Naive thymus-derived CD4-positive, alpha-beta T cell (primary cell): ENCODE measurements at regions not wholly inside any gene's neighbourhood (a gene's known extent, or its start where the extent isn't known, plus 50 kb on each side); places are given as distances from the start of the nearest gene placed in this dataset.

ENCODE experiments used
- ATAC-seq: fragments of 150-1000 bp; cut with Tn5 transposase; 2 replicates; pipeline ENCODE4 v1.10.0; 2021; ENCODE audit warnings: mild to moderate bottlenecking, moderate library complexity
- CTCF ChIA-PET: fragments of 350-600 bp; sonication (Branson Sonifier 250); formaldehyde crosslinking; loops from one replicate; lab custom pipeline; 2021; ENCODE audit warnings: antibody characterized with exemption; lab: Charles Lee
- POLR2A ChIA-PET: fragments of 350-600 bp; sonication (Branson Sonifier 250); formaldehyde crosslinking; loops from one replicate; lab custom pipeline; 2021; ENCODE audit warnings: antibody characterized with exemption, inconsistent platforms; lab: Charles Lee
- DNase-seq, 9 donors: peaks; one replicate each; pipeline versions ENCODE4 v3.0.0 to v3.0.0-alpha.2; 2020 to 2022; ENCODE audit warnings: mixed read lengths in 1 of 9
- H3K27ac ChIP-seq: one replicate; pipeline ENCODE4 v1.7.0; 2013; ENCODE audit warnings: mild to moderate bottlenecking, low read depth, low read length, moderate library complexity
- H3K27me3 ChIP-seq, 2 donors: one replicate each; pipeline ENCODE4 v1.7.0; 2013; ENCODE audit warnings: low read length in 2 of 2, mild to moderate bottlenecking in 2 of 2, moderate library complexity in 2 of 2; ENCODE audit not compliant: control insufficient read depth in 2 of 2, insufficient read depth in 2 of 2
- H3K36me3 ChIP-seq, 3 experiments: 1 replicate in 2 of 3; 2 replicates in 1 of 3; pipeline ENCODE4 v1.7.0; 2013; ENCODE audit warnings: low read length in 3 of 3, mild to moderate bottlenecking in 3 of 3, moderate library complexity in 1 of 3; ENCODE audit not compliant: insufficient read depth in 3 of 3, control insufficient read depth in 2 of 3
- H3K4me1 ChIP-seq, 2 donors: one replicate each; pipeline ENCODE4 v1.7.0; 2013; ENCODE audit warnings: low read length in 2 of 2, mild to moderate bottlenecking in 2 of 2, moderate library complexity in 1 of 2; ENCODE audit not compliant: control insufficient read depth in 2 of 2, insufficient read depth in 2 of 2
- H3K4me3 ChIP-seq: 2 replicates; pipeline ENCODE4 v1.7.0; 2013; ENCODE audit warnings: mild to moderate bottlenecking, low read length
- H3K9me3 ChIP-seq, 3 experiments: 1 replicate in 2 of 3; 2 replicates in 1 of 3; pipeline ENCODE4 v1.7.0; 2013; ENCODE audit warnings: low read length in 3 of 3; ENCODE audit not compliant: control insufficient read depth in 2 of 3
- H3K27ac Mint-ChIP-seq, 9 donors: one replicate each; pipeline ENCODE4 v1.8.0; 2020 to 2022; ENCODE audit warnings: mixed read lengths in 9 of 9, mild to moderate bottlenecking in 8 of 9, moderate library complexity in 5 of 9, inconsistent platforms in 2 of 9
- H3K27me3 Mint-ChIP-seq, 5 donors: one replicate each; pipeline ENCODE4 v1.8.0; 2021 to 2022; ENCODE audit warnings: mixed read lengths in 5 of 5, mild to moderate bottlenecking in 1 of 5
- H3K36me3 Mint-ChIP-seq, 5 donors: one replicate each; pipeline ENCODE4 v1.8.0; 2020 to 2022; ENCODE audit warnings: mixed read lengths in 5 of 5, mild to moderate bottlenecking in 3 of 5, inconsistent platforms in 1 of 5
- H3K4me1 Mint-ChIP-seq, 7 donors: one replicate each; pipeline ENCODE4 v1.8.0; 2020 to 2022; ENCODE audit warnings: mixed read lengths in 7 of 7, mild to moderate bottlenecking in 3 of 7, inconsistent platforms in 1 of 7
- H3K4me3 Mint-ChIP-seq, 10 donors: one replicate each; pipeline ENCODE4 v1.8.0; 2020 to 2022; ENCODE audit warnings: mild to moderate bottlenecking in 10 of 10, mixed read lengths in 10 of 10, moderate library complexity in 6 of 10, inconsistent platforms in 2 of 10
- H3K9me3 Mint-ChIP-seq, 11 donors: one replicate each; pipeline ENCODE4 v1.8.0; 2020 to 2022; ENCODE audit warnings: mixed read lengths in 11 of 11, mild to moderate bottlenecking in 4 of 11, inconsistent platforms in 1 of 11, moderate library complexity in 1 of 11
- intact Hi-C, 2 donors: fragments of 100-400 bp; cut with micrococcal nuclease; formaldehyde crosslinking; loops; one replicate each; pipeline ENCODE4 v1.15.1; 2023

DNA sequence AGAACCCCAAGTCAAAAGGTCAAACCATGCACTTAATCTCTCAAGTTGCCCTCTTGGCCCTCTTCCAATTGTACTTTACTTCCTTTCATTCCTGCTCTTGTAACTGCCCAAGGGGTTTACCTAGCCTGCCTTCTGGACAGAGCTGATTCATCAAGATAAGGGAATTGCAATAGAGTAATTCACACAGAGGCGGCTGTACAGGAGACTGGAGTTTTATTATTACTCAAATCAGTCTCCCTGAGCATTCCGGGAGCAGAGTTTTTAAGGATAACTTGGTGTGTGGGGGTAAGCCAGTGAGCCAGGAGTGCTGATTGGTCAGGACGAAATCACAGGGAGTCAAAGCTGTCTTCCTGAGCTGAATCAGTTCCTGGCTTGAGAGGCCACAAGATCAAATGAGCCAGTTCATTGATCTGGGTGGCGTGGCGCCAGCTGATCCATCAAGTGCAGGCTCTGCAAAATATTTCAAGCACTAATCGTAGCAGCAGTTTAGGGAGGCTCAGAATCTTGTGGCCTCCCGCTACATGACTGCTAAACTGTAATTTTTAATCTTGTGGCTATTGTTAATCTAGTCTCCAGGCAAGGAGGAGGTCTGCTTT lies 590.0 kb downstream of the EPHA3 start:
- H3K4me3 ChIP-seq: no peak overlapping the region
- H3K4me3 Mint-ChIP-seq: no peak overlapping the region
- no peak overlapping the region for H3K27ac ChIP-seq
- ChIA-PET POLR2A (no interaction called here), CTCF (no interaction called here)
- no peak overlapping the region for H3K27ac Mint-ChIP-seq
- no peaks in the 10 kb centered on the region for H3K36me3 ChIP-seq
- H3K9me3 ChIP-seq: peaks cover 0 to 4% (median 0%) of the 10 kb centered on the region in 3 experiments
- DNase-seq (no peak), ATAC-seq (no peak)
- no peaks in the 10 kb centered on the region for H3K27me3 ChIP-seq
- peaks cover 0 to 5% (median 0%) of the 10 kb centered on the region in 5 donors for H3K36me3 Mint-ChIP-seq
- no peaks in the 10 kb centered on the region for H3K4me1 Mint-ChIP-seq
- no peaks in the 10 kb centered on the region for H3K4me1 ChIP-seq
- intact Hi-C loops: no loop called here
- H3K27me3 Mint-ChIP-seq: no peaks in the 10 kb centered on the region
- peaks cover 4 to 24% (median 17%) of the 10 kb centered on the region in 11 donors for H3K9me3 Mint-ChIP-seq

DNA sequence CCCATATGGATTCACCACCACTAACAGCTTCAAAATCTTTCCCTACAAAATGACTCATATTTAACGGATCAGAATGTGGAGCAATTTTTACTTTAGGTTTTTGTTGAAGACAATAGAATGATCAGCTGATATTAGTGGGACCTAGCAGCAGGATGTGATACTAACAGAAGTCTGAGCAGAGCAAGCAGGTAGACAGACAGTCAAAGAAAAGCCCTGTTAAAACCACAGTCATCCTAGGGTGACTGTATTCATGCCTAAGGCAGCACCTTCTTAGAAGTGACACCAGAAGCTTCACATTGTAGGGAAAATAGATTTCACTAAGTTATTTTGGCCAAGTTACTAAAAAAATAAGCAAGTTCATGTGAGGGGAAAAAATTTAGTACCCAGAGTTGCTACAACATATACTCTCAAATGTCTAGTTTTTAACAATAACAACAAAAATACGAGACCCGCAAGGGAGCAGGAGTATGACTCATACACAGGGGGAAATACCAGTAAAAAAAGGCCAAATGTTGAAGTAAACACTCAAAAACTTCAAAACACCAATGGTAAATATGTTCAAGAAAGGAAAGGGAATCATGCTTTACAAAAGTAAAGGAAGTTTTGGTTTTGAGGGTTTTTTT lies 590.9 kb downstream of the EPHA3 start:
- intact Hi-C loops: no loop called here
- no peak overlapping the region for H3K27ac ChIP-seq
- no peaks in the 10 kb centered on the region for H3K27me3 ChIP-seq
- Mint-ChIP-seq H3K4me1 (no peaks in the 10 kb centered on the region), H3K36me3 (peaks cover 0 to 5% (median 0%) of the 10 kb centered on the region in 5 donors), H3K4me3 (no peak overlapping the region), H3K27ac (no peak overlapping the region), H3K27me3 (no peaks in the 10 kb centered on the region), H3K9me3 (peaks cover 5 to 30% (median 19%) of the 10 kb centered on the region in 11 donors)
- CTCF ChIA-PET: no interaction called here
- no peak overlapping the region for H3K4me3 ChIP-seq
- DNase-seq: no peak
- H3K9me3 ChIP-seq: peaks cover 0 to 4% (median 0%) of the 10 kb centered on the region in 3 experiments
- no peaks in the 10 kb centered on the region for H3K36me3 ChIP-seq
- POLR2A ChIA-PET: no interaction called here
- ATAC-seq: no peak
- H3K4me1 ChIP-seq: no peaks in the 10 kb centered on the region

DNA sequence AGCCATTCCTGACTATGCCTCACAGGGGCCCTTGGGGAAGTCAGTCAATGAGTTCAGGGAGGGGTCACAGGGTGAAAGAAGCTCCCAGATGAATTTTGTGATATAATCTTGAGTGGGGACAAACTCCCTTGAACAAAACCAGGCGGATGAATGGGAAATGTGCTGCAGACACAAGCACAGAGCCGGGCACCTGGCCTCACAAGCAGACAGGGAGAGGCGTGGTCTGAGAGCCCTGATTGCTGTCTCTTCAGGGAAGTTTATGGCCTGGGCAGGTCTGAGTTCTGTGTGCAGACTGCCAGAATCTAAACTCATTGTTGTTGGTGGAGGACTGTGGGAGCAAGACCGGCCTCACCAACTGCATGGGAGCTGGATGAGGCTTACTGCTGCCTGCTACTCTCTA lies 591.8 kb downstream of the EPHA3 start:
- CTCF ChIA-PET: no interaction called here
- no peaks in the 10 kb centered on the region for H3K36me3 ChIP-seq
- no peak overlapping the region for H3K27ac ChIP-seq
- Mint-ChIP-seq H3K36me3 (peaks cover 0 to 5% (median 0%) of the 10 kb centered on the region in 5 donors), H3K4me3 (no peak overlapping the region), H3K9me3 (peaks cover 5 to 33% (median 19%) of the 10 kb centered on the region in 11 donors), H3K27ac (no peak overlapping the region), H3K4me1 (no peaks in the 10 kb centered on the region), H3K27me3 (no peaks in the 10 kb centered on the region)
- H3K27me3 ChIP-seq: no peaks in the 10 kb centered on the region
- intact Hi-C loops: no loop called here
- ATAC-seq: no peak
- H3K4me3 ChIP-seq: no peak overlapping the region
- no peak for DNase-seq
- H3K4me1 ChIP-seq: no peaks in the 10 kb centered on the region
- POLR2A ChIA-PET: no interaction called here
- H3K9me3 ChIP-seq: peaks cover 0 to 4% (median 0%) of the 10 kb centered on the region in 3 experiments

DNA sequence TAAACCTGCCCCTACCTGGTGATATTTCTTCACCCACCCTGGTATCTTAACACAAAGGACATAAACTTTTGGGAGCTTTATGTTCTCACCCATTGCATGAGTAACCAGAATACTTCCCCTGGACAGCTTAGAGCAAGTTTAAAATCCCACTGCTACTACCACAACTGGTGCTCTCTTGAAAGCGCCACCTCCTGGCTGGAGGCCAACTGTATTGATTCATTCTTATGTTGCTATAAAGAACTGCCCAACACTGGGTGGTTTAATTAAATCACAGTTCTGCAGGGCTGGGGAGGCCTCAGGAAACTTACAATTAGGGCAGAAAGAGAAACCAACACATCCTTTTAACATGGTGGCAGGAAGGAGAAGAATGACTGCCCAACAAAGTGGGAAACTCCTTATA lies 592.4 kb downstream of the EPHA3 start:
- intact Hi-C loops: no loop called here
- H3K4me3 ChIP-seq: no peak overlapping the region
- CTCF ChIA-PET: no interaction called here
- no peaks in the 10 kb centered on the region for H3K4me1 ChIP-seq
- Mint-ChIP-seq H3K36me3 (peaks cover 0 to 5% (median 0%) of the 10 kb centered on the region in 5 donors), H3K27me3 (no peaks in the 10 kb centered on the region), H3K9me3 (peaks cover 6 to 38% (median 19%) of the 10 kb centered on the region in 11 donors), H3K27ac (no peak overlapping the region), H3K4me3 (no peak overlapping the region), H3K4me1 (no peaks in the 10 kb centered on the region)
- POLR2A ChIA-PET: no interaction called here
- no peak for DNase-seq
- H3K27ac ChIP-seq: no peak overlapping the region
- ATAC-seq: no peak
- no peaks in the 10 kb centered on the region for H3K27me3 ChIP-seq
- H3K36me3 ChIP-seq: no peaks in the 10 kb centered on the region
- peaks cover 0 to 4% (median 0%) of the 10 kb centered on the region in 3 experiments for H3K9me3 ChIP-seq

DNA sequence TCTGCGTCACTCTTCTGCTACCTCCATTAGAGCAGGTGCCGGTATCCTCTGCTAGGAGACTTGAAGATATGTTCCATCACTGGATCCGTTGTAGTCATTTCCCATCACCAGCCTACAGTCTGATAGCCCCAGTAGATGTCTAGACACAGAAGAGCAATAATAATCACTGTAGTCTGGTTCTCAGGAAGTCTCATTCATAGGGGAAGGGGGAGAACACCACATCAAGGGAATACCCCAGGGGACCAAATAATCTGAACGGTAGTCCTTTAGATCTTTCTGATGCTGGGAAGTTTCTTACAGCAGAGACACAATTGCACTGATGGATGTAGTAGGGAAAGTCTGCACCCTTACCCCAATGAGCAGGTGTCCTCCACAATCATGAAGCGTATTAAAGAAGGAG lies 595.0 kb downstream of the EPHA3 start:
- H3K36me3 ChIP-seq: no peaks in the 10 kb centered on the region

DNA sequence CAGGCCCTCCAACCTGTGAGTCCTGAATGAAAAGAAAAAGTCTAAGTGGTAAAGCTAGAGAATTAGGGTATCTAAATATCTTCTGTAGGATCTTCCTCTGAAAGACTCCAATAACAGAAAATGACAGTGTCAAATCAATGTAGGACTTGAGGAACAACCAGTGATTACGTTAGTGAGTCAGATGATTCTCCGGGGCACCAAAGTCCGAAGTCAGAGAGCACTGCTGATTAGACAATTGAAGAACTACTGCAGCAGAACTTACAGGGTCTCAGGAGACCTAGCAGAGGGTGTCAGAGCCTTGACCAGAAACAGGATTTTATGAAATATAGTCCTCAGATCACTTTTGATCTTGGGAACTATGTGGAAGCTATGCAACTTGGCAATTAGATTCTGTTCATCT lies 605.8 kb downstream of the EPHA3 start:
- CTCF ChIA-PET: no interaction called here
- Histone ChIP-seq H3K27me3 (no peaks in the 10 kb centered on the region), H3K4me1 (no peaks in the 10 kb centered on the region), H3K4me3 (no peak overlapping the region), H3K9me3 (no peaks in the 10 kb centered on the region), H3K36me3 (no peaks in the 10 kb centered on the region), H3K27ac (no peak overlapping the region)
- no peak overlapping the region for H3K4me3 Mint-ChIP-seq
- H3K4me1 Mint-ChIP-seq: no peaks in the 10 kb centered on the region
- H3K36me3 Mint-ChIP-seq: peaks cover 0 to 3% (median 0%) of the 10 kb centered on the region in 5 donors
- ATAC-seq (no peak), DNase-seq (no peak)
- H3K27ac Mint-ChIP-seq: no peak overlapping the region
- POLR2A ChIA-PET: no interaction called here
- peaks cover 0 to 38% (median 12%) of the 10 kb centered on the region in 11 donors for H3K9me3 Mint-ChIP-seq
- no peaks in the 10 kb centered on the region for H3K27me3 Mint-ChIP-seq
- intact Hi-C loops: no loop called here

More for the DNA sequence above, 595.0 kb downstream of the EPHA3 start:
- intact Hi-C loops: no loop called here
- Mint-ChIP-seq H3K4me3 (no peak overlapping the region), H3K9me3 (peaks cover 9 to 48% (median 18%) of the 10 kb centered on the region in 11 donors), H3K27ac (no peak overlapping the region), H3K36me3 (peaks cover 0 to 5% (median 0%) of the 10 kb centered on the region in 5 donors), H3K27me3 (no peaks in the 10 kb centered on the region), H3K4me1 (no peaks in the 10 kb centered on the region)
- ChIA-PET POLR2A (no interaction called here), CTCF (no interaction called here)
- Histone ChIP-seq H3K4me3 (no peak overlapping the region), H3K27ac (no peak overlapping the region), H3K27me3 (no peaks in the 10 kb centered on the region), H3K9me3 (peaks cover 0 to 4% (median 0%) of the 10 kb centered on the region in 3 experiments), H3K4me1 (no peaks in the 10 kb centered on the region)
- no peak for DNase-seq
- ATAC-seq: no peak

DNA sequence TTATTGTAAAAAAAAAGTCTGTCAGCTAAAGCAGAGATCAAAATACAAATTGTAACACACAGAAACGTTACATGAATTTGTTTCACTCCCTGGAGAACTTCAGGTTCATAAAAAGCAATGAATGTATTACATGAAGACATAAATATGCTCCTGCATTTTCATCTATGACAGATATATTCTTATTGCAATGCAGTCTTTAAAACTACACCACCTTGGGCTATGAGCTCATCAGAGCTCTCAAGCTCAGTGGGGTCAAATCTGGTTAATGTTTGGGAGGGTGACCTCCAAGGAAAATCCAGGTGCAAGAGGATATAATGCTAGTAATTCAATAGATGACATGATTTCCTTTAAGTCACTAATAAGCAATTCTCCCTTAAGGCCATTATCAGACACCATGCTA lies 606.8 kb downstream of the EPHA3 start:
- no peaks in the 10 kb centered on the region for H3K27me3 Mint-ChIP-seq
- no peak for DNase-seq
- POLR2A ChIA-PET: no interaction called here

More for the DNA sequence above, 606.8 kb downstream of the EPHA3 start:
- CTCF ChIA-PET: no interaction called here
- Histone ChIP-seq H3K4me3 (no peak overlapping the region), H3K27ac (no peak overlapping the region), H3K9me3 (no peaks in the 10 kb centered on the region), H3K27me3 (no peaks in the 10 kb centered on the region), H3K4me1 (no peaks in the 10 kb centered on the region), H3K36me3 (no peaks in the 10 kb centered on the region)
- Mint-ChIP-seq H3K4me3 (no peak overlapping the region), H3K27ac (no peak overlapping the region), H3K4me1 (no peaks in the 10 kb centered on the region), H3K9me3 (peaks cover 0 to 39% (median 9%) of the 10 kb centered on the region in 11 donors), H3K36me3 (peaks cover 0 to 3% (median 0%) of the 10 kb centered on the region in 5 donors)
- no peak for ATAC-seq
- intact Hi-C loops: no loop called here
